Keratinocyte (primary cell): ENCODE measurements at regions not wholly inside any gene's neighbourhood (a gene's known extent, or its start where the extent isn't known, plus 50 kb on each side); places are given as distances from the start of the nearest gene placed in this dataset.

Experiments used
- DNase-seq: peaks from one replicate; pipeline ENCODE4 v3.0.0-alpha.2; 2011; ENCODE audit warnings: low read depth, missing footprints, low spot score
- FAIRE-seq: peaks from 2 replicates; lab custom pipeline; 2011; peaks lifted over from hg19 to GRCh38; lab: Jason Lieb, UNC
- H2AFZ ChIP-seq: 2 replicates; pipeline ENCODE4 v1.6.0; 2012; ENCODE audit warnings: low read length, control low read depth, inconsistent platforms; ENCODE audit not compliant: control insufficient read depth
- H3K27ac ChIP-seq: 2 replicates; pipeline ENCODE4 v1.5.1; 2011; ENCODE audit warnings: low read length; ENCODE audit not compliant: control insufficient read depth, insufficient read depth
- H3K27me3 ChIP-seq: 3 replicates; pipeline ENCODE4 v1.6.0; 2011; ENCODE audit warnings: low read length; ENCODE audit not compliant: control insufficient read depth, insufficient read depth; ENCODE audit errors: extremely low read depth
- H3K36me3 ChIP-seq, 2 experiments: 2 replicates in 1 of 2; 3 replicates in 1 of 2; pipeline ENCODE4 v1.5.1; 2011; ENCODE audit warnings: low read length in 2 of 2, mild to moderate bottlenecking in 1 of 2; ENCODE audit not compliant: control insufficient read depth in 2 of 2, insufficient read depth in 2 of 2; ENCODE audit errors: extremely low read depth in 1 of 2
- H3K4me1 ChIP-seq: 3 replicates; pipeline ENCODE4 v1.5.1; 2011; ENCODE audit warnings: low read length; ENCODE audit not compliant: control insufficient read depth, insufficient read depth; ENCODE audit errors: extremely low read depth
- H3K4me2 ChIP-seq: 3 replicates; pipeline ENCODE4 v1.6.0; 2011; ENCODE audit warnings: low read depth, low read length; ENCODE audit not compliant: control insufficient read depth, insufficient read depth; ENCODE audit errors: extremely low read depth
- H3K4me3 ChIP-seq, 3 experiments: fragments of 200-600 bp in 1 of 3; sonication (generic) in 1 of 3; 2 replicates in 2 of 3; 3 replicates in 1 of 3; pipeline ENCODE4 v1.5.1; 2011 to 2016; ENCODE audit warnings: low read length in 3 of 3, mild to moderate bottlenecking in 3 of 3, control low read depth in 2 of 3, inconsistent platforms in 1 of 3, low read depth in 1 of 3, mixed read lengths in 1 of 3, mixed run types in 1 of 3, moderate library complexity in 1 of 3; ENCODE audit not compliant: control insufficient read depth in 2 of 3, insufficient read depth in 2 of 3; ENCODE audit errors: extremely low read depth in 1 of 3
- H3K79me2 ChIP-seq: 2 replicates; pipeline ENCODE4 v1.6.0; 2012; ENCODE audit warnings: low read length; ENCODE audit not compliant: control insufficient read depth, insufficient read depth
- H3K9ac ChIP-seq: 3 replicates; pipeline ENCODE4 v1.6.0; 2011; ENCODE audit warnings: low read length; ENCODE audit not compliant: control insufficient read depth, insufficient read depth; ENCODE audit errors: extremely low read depth
- H3K9me1 ChIP-seq: 3 replicates; pipeline ENCODE4 v1.6.0; 2011; ENCODE audit warnings: low read length; ENCODE audit not compliant: control insufficient read depth, insufficient read depth; ENCODE audit errors: extremely low read depth
- H3K9me3 ChIP-seq: 2 replicates; pipeline ENCODE4 v1.5.1; 2012; ENCODE audit warnings: low read depth, low read length; ENCODE audit not compliant: control insufficient read depth
- H4K20me1 ChIP-seq: 3 replicates; pipeline ENCODE4 v1.6.0; 2011; ENCODE audit warnings: low read length; ENCODE audit not compliant: control insufficient read depth, insufficient read depth; ENCODE audit errors: extremely low read depth
- EZH2 ChIP-seq: IDR thresholded peaks from one replicate; pipeline ENCODE4 v1.6.1; 2012; ENCODE audit warnings: inconsistent platforms, mild to moderate bottlenecking, low read length, moderate library complexity
- dilution Hi-C: fragments of 300-500 bp; cut with MboI; formaldehyde crosslinking; loops from one replicate; pipeline ENCODE4 v1.7.0; 2020; ENCODE audit warnings: low sequenced_read_pairs; ENCODE audit not compliant: extremely low pct_ligation_motif_present
- TF ChIP-seq, protein P1 (sequence below), 3 experiments: IDR thresholded peaks in 1 of 3; conservative IDR thresholded peaks in 1 of 3; optimal IDR thresholded peaks in 1 of 3; 2 replicates in 2 of 3; 3 replicates in 1 of 3; pipeline versions ENCODE3 to v1.5.1; 2011; ENCODE audit warnings: low read length in 3 of 3, mild to moderate bottlenecking in 3 of 3, moderate library complexity in 2 of 3, control low read depth in 1 of 3, inconsistent platforms in 1 of 3; ENCODE audit not compliant: insufficient read depth in 2 of 3; ENCODE audit errors: extremely low read depth in 1 of 3

DNA sequence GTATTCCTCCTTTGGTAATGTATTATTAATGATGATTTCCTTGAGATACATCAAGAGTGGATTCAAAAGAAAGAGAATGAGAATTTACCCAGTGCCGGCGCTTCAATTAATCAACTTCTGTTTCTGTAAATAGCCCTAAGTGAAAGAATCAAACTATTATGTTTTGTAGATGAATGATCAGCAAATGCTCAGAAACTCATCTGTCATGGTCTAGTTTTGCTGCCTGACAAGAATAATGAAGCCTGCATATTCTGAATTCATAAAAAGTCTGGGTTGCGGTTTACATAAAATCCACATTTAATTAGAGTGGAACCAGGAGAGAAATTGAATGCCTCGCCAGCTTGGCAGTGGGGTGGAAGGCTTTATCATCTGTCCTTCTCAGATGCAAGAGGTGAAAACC is 325.3 kb downstream of the GALC start:
- Histone ChIP-seq H3K4me2 (no peak overlapping the region), H4K20me1 (no peaks in the 10 kb centered on the region), H3K9me3 (no peaks in the 10 kb centered on the region), H3K9ac (no peak overlapping the region), H3K27me3 (no peaks in the 10 kb centered on the region), H3K4me1 (no peaks in the 10 kb centered on the region), H2AFZ (no peak overlapping the region), H3K27ac (no peak overlapping the region), H3K79me2 (no peaks in the 10 kb centered on the region), H3K4me3 (no peak overlapping the region), H3K36me3 (no peaks in the 10 kb centered on the region), H3K9me1 (no peaks in the 10 kb centered on the region)
- no peak for FAIRE-seq
- dilution Hi-C loops, result no loop called here
- DNase-seq, result no peak
- TF ChIP-seq, protein P1, sequence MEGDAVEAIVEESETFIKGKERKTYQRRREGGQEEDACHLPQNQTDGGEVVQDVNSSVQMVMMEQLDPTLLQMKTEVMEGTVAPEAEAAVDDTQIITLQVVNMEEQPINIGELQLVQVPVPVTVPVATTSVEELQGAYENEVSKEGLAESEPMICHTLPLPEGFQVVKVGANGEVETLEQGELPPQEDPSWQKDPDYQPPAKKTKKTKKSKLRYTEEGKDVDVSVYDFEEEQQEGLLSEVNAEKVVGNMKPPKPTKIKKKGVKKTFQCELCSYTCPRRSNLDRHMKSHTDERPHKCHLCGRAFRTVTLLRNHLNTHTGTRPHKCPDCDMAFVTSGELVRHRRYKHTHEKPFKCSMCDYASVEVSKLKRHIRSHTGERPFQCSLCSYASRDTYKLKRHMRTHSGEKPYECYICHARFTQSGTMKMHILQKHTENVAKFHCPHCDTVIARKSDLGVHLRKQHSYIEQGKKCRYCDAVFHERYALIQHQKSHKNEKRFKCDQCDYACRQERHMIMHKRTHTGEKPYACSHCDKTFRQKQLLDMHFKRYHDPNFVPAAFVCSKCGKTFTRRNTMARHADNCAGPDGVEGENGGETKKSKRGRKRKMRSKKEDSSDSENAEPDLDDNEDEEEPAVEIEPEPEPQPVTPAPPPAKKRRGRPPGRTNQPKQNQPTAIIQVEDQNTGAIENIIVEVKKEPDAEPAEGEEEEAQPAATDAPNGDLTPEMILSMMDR (optimal IDR thresholded peaks at IDR 0.05 in 1 of 3, IDR thresholded peaks at IDR 0.05 in 1 of 3, conservative IDR thresholded peaks at IDR 0.05 in 1 of 3; ENCODE audit: extremely low read depth in 1 of 3, insufficient read depth in 2 of 3, low read length in 3 of 3), result no peak
- no peak for TF ChIP-seq EZH2

DNA sequence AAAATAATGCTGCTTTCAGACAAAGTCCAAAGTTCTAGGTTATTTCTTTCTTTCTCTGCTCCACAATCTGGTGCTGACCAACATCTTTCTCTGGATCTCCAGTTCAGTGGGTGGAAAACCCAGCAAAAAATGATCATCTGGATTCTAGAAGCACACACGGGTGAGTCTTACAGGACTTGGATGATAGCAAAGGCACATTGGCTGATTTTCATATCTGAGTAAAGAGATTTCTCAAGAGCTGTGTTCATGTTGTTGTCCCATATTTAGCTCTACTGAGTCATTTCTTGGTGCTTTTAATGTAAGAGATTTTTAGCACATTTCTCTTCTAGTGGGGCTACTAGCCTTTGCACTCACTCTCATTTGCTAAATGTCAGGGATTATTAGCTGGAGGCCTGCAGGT is 336.7 kb downstream of the GALC start:
- no peaks in the 10 kb centered on the region for H3K9me1 ChIP-seq
- no peaks in the 10 kb centered on the region for H3K9me3 ChIP-seq
- no peak overlapping the region for H3K9ac ChIP-seq
- no peak for DNase-seq
- H2AFZ ChIP-seq, result no peak overlapping the region
- H3K79me2 ChIP-seq, result no peaks in the 10 kb centered on the region
- H3K4me1 ChIP-seq, result no peaks in the 10 kb centered on the region
- no peak overlapping the region for H3K4me2 ChIP-seq
- no peak overlapping the region for H3K27ac ChIP-seq
- H4K20me1 ChIP-seq, result no peaks in the 10 kb centered on the region
- dilution Hi-C loops, result no loop called here
- no peak for TF ChIP-seq EZH2
- TF ChIP-seq, protein P1 (optimal IDR thresholded peaks at IDR 0.05 in 1 of 3, IDR thresholded peaks at IDR 0.05 in 1 of 3, conservative IDR thresholded peaks at IDR 0.05 in 1 of 3; ENCODE audit: extremely low read depth in 1 of 3, insufficient read depth in 2 of 3, low read length in 3 of 3), result no peak
- no peaks in the 10 kb centered on the region for H3K27me3 ChIP-seq
- no peak for FAIRE-seq
- H3K4me3 ChIP-seq, result no peak overlapping the region
- no peaks in the 10 kb centered on the region for H3K36me3 ChIP-seq
